KG1 (cell line): ENCODE measurements at regions not wholly inside any gene's neighbourhood (a gene's known extent, or its start where the extent isn't known, plus 50 kb on each side); places are given as distances from the start of the nearest gene placed in this dataset.

Experiments used
- DNase-seq: peaks from one replicate; lab custom pipeline; 2025; lab: John Stamatoyannopoulos, UW

DNA sequence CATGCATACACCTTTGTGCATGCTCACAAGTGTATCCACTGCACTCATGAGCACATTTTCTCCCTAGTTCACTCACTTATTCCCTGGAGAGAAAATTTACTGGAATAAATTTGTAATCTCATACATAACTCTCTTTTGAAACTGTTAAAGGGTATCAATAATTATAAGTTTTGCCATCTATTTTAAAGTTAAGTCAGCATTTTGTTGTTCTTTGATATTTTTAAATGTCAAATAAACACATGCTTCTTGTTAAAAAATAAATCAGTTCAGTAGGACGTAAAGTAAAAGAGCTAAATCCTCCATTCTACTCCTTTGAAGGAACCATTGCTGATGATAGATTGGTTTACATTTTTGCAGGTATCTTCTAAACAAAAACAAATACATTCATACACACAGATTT lies 522.1 kb downstream of the NR4A2 start:
- DNase-seq, result no peak

DNA sequence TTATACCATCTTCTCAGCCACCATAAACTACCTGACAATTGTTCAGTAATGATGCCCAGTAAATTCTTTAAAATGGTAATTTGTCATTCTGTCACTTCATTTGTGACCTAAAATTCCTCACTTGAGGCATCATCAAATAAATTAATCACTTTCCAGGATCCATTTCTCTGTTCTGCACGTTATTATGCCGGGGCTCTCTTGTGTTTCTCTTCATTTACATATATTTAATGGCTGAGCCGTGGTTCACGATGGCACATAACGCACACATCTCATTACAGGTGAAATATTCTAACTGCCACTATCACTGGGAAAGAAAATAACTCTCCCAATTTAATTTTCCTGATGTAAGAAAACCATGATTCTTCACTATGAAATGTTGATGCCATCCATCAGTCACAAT lies 529.6 kb downstream of the NR4A2 start:
- no peak for DNase-seq

GRCh38 chr2:155792666-155793065 lies 539.9 kb downstream of the NR4A2 start:
- DNase-seq, result no peak

DNA sequence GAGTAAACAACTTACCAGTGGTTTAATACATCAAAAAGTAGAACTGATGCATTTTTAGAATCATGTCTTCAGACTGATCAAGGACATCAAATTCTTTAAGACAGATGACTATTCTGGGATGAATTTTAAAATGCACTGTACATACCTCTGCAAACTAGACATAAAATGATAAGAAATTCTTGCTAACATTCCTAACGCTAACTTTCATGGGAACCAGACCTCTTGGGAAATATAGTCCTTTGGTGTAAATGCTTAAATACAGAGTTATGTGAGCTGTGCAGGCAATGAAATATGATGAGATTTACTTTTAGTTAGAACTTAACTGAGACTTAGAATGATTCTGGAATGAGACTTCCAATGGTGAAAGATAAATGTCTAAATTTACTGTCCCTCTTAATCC lies 562.0 kb downstream of the NR4A2 start:
- DNase-seq, result no peak

DNA sequence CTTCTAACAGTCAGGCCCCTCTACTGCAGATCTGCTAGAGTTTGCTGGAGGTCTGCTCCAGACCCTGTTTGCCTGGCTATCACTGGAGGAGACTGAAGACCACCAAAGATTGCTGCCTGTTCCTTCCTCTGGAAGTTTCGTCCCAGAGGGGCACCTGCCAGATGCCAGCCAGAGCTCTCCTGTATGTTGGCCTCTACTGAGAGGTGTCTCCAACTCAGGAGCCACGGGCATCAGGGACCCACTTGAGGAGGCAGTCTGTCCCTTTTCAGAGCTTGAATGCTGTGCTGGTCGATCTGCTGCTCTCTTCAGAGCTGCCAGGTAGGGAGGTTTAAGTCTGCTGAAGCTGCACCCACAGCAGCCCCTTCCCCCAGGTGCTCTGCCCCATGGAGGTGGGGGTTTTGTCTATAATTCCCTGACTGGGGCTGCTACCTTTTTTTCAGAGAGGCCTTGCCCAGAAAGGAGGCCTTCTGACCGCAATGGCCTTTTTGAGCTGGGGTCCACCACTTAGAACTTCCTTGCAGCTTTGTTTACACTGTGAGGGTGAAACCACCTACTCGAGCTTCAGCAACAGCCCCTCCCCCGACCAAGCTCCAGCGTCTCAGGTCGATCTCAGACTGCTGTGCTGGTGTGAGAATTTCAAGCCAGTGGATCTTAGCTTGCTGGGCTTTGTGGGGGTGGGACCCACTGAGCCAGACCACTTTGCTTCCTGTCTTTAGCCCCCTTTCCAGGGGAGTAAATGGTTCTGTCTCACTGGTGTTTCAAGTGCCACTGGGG lies 566.0 kb downstream of the NR4A2 start:
- no peak for DNase-seq

DNA sequence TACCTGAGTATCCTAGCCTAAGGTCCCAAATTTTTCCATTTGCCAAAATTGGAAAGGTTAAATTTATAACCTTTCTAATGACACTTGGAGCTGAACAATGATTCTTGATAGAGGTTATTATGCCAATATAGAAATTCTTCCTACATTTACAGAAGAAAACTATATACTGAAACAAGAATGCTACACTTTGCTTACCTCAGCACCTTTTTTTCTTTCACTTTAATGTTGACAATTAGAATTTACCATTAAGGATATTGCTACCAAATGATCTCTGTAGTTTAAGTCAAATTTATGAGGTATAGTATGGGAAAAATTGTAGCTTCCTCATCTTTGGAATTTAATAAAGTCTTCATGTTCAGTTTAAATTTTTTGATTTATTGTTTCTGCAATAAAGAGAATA lies 577.0 kb downstream of the NR4A2 start:
- DNase-seq, result no peak

GRCh38 chr2:155748131-155748530 lies 584.4 kb downstream of the NR4A2 start:
- DNase-seq, result no peak

DNA sequence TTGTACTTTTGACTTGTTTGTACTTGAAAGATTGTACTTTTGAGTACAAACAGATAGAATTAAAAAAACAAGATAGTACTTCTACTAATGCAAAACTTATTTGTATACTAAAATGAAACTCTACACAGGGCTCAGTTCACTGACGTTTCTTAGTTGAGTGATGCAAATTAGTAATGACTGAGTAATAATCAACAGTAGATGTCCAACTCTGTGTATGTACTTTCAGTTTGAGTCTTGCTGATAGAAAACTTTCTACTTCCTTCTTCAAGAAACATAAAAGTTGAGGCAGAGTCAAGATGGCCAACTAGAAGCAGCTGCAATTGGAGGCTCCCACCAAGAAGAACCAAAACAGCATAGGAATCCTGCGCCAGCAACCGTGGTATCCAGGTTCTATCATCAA lies 585.0 kb downstream of the NR4A2 start:
- no peak for DNase-seq

GRCh38 chr2:155733091-155733853 lies 599.2 kb downstream of the NR4A2 start:
- no peak for DNase-seq

- DNase-seq, result no peak
These were observed 601.7 kb downstream of the NR4A2 start for GRCh38 chr2:155730804-155731203.

GRCh38 chr2:155727187-155727895 lies 605.2 kb downstream of the NR4A2 start:
- DNase-seq, result no peak

- no peak for DNase-seq
These were observed 610.2 kb downstream of the NR4A2 start for GRCh38 chr2:155722290-155722689.

- no peak for DNase-seq
These were observed 616.8 kb downstream of the NR4A2 start for GRCh38 chr2:155715705-155716104.

GRCh38 chr2:155714983-155715382 lies 617.5 kb downstream of the NR4A2 start:
- DNase-seq, result no peak

DNA sequence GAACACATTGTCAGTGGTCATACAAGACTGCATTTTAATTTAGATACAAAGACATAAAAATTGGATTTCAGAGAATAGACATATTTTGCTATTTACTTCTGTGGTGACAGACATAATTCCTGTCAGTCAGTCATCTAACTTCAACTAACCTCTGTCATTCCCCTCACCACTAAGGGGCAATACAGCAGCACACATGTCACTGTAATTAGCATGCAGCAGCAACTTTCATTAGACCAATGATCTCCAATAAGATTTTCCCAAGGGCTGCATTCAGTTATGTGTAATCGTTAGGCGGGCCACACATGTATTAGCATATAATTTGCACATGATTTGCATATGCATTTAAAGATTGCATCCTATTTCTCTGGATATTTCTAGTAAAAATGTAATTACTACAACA lies 624.5 kb downstream of the NR4A2 start:
- no peak for DNase-seq

DNA sequence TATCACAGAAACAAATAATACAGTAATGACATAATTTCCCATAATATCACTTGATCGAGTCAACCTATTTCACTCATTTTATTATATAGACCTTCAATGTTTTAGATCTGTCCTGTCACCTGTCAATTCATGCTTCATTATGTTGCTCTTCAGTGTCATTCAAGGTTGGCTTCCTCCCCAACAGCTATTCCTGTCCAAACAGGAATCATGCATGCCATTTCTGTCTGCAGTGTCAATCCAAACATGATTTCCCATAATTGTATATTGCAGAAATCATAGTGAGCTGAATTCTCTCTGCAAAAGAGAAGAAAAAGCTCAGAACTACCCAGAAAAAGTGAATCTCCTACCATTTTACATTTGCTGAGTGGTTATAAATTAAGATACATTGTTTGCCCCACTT lies 628.6 kb downstream of the NR4A2 start:
- no peak for DNase-seq

GRCh38 chr2:155703048-155703447 lies 629.5 kb downstream of the NR4A2 start:
- DNase-seq, result no peak

DNA sequence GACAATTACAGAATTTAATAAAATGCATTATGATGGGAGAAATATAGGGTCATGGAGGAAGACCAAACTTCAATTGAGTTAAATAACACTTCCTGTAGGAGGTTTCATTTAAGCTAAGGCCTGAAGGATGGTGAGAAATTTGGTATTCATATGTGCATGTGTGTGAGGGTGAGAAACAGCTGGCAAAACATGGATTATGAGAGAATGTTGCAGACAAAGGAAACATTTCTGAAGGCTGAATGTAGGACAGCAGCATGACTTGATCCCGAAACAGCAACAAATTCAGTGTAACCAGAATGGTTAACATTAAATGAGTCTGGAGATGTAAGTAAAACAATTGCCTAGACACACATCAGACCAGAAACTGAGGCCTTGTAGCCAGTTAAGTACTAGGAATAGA lies 630.8 kb downstream of the NR4A2 start:
- DNase-seq, result no peak

DNA sequence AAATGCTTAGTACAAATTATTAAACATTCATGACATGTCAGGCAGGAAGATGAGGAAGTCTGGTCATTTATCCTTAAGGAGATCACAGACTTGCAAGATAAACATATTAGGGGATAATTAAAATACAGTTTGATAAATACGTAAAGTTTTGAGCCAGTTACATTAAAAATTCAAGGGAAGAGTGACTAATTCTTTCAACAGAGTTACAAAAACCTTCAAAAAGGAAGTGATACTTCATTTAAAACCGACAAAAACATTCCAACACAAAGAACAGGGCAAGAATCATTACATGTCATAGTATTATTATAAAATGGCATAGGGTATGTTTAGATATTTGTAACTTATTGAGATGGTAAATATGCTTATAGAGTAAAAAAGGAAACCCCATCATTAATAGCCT lies 636.0 kb downstream of the NR4A2 start:
- DNase-seq, result no peak

- DNase-seq, result no peak
These were observed 637.0 kb downstream of the NR4A2 start for GRCh38 chr2:155695505-155695904.

- no peak for DNase-seq
These were observed 639.7 kb downstream of the NR4A2 start for GRCh38 chr2:155692856-155693255.

- no peak for DNase-seq
These were observed 640.4 kb downstream of the NR4A2 start for GRCh38 chr2:155692106-155692505.

GRCh38 chr2:155690785-155691184 lies 641.7 kb downstream of the NR4A2 start:
- no peak for DNase-seq
